Loucy (cell line): ENCODE measurements at regions not wholly inside any gene's neighbourhood (a gene's known extent, or its start where the extent isn't known, plus 50 kb on each side); places are given as distances from the start of the nearest gene placed in this dataset.

ENCODE experiments used
- H2AFZ ChIP-seq: fragments of 200-600 bp; sonication (generic); 2 replicates; pipeline ENCODE4 v1.6.0; 2016; ENCODE audit warnings: antibody characterized with exemption, mild to moderate bottlenecking, low read length, moderate library complexity
- H3F3A ChIP-seq: fragments of 200-600 bp; 2 replicates; pipeline ENCODE4 v1.6.0; 2016; ENCODE audit warnings: antibody characterized with exemption, low read depth, mild to moderate bottlenecking
- H3K27me3 ChIP-seq: fragments of 200-600 bp; sonication (generic); 2 replicates; pipeline ENCODE4 v1.6.1; 2014; ENCODE audit warnings: low read length, mild to moderate bottlenecking; ENCODE audit not compliant: insufficient read depth, poor library complexity, severe bottlenecking
- H3K36me3 ChIP-seq: fragments of 200-600 bp; sonication (generic); 2 replicates; pipeline ENCODE4 v1.6.1; 2016; ENCODE audit warnings: low read length; ENCODE audit not compliant: insufficient read depth
- H3K4me1 ChIP-seq: fragments of 200-600 bp; sonication (generic); 2 replicates; pipeline ENCODE4 v1.5.1; 2014; ENCODE audit warnings: low read length, mild to moderate bottlenecking; ENCODE audit not compliant: insufficient read depth, poor library complexity, severe bottlenecking
- H3K4me2 ChIP-seq: fragments of 200-600 bp; sonication (generic); 2 replicates; pipeline ENCODE4 v1.6.0; 2014; ENCODE audit warnings: antibody characterized with exemption, low read length, low read depth, mild to moderate bottlenecking; ENCODE audit not compliant: poor library complexity, severe bottlenecking
- H3K4me3 ChIP-seq: fragments of 200-600 bp; sonication (generic); 2 replicates; pipeline ENCODE4 v1.5.1; 2014; ENCODE audit warnings: low read length, mild to moderate bottlenecking, mixed read lengths; ENCODE audit not compliant: poor library complexity, severe bottlenecking
- H3K79me2 ChIP-seq: fragments of 200-600 bp; sonication (generic); 2 replicates; pipeline ENCODE4 v1.6.1; 2014; ENCODE audit warnings: low read length; ENCODE audit not compliant: insufficient read depth
- H3K9ac ChIP-seq: fragments of 200-600 bp; sonication (generic); 2 replicates; pipeline ENCODE4 v1.6.0; 2014; ENCODE audit warnings: mild to moderate bottlenecking, low read depth, low read length, moderate library complexity; ENCODE audit not compliant: poor library complexity, severe bottlenecking
- H3K9me2 ChIP-seq: fragments of 200-600 bp; sonication (generic); replicated peaks from 2 replicates; pipeline ENCODE4 v1.6.1; 2016; ENCODE audit warnings: low read depth, low read length, mixed read lengths
- H3K9me3 ChIP-seq: fragments of 200-600 bp; sonication (generic); 2 replicates; pipeline ENCODE4 v1.6.1; 2014; ENCODE audit warnings: mild to moderate bottlenecking, antibody characterized with exemption, low read length, low read depth; ENCODE audit not compliant: insufficient read depth
- H4K20me1 ChIP-seq: fragments of 200-600 bp; sonication (generic); 2 replicates; pipeline ENCODE4 v1.6.0; 2014; ENCODE audit warnings: antibody characterized with exemption, low read length, mild to moderate bottlenecking; ENCODE audit not compliant: insufficient read depth, poor library complexity, severe bottlenecking
- EZH2phosphoT487 ChIP-seq: fragments of 200-600 bp; IDR thresholded peaks from 2 replicates; pipeline ENCODE4 v1.6.1; 2018; ENCODE audit warnings: antibody characterized with exemption, mild to moderate bottlenecking, moderate library complexity, borderline replicate concordance
- TF ChIP-seq, protein P1 (sequence below): fragments of 200-600 bp; sonication (generic); conservative IDR thresholded peaks from 2 replicates; pipeline ENCODE4 v1.5.1; 2014; ENCODE audit warnings: mild to moderate bottlenecking, antibody characterized with exemption, low read length

DNA sequence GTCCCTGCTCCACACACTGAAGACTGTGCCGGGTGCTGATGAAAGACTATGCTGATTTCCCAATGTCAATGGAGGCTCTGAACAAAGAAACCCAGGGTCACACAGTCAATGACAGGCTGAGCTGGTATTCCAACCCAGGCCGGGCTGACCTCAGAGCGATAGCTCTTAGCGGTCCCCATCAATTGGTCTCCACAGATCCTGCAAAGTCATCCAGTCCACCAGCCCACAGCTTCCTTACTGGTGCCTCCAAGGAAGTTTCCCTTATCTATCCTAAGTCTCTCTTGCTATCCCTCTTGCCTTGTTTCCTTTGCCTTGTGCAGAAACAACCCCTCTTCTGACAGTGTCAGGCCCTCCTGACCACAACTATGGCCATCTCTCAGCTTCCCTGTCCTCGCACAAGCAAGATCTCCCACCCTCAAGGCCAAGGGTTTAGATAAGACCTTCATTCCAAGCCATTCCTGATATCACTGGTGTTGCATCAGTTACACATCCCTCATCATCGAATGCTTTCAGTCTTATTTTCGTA, 52.7 kb upstream of the KSR1 start:
- Histone ChIP-seq H3K4me3 (no peak overlapping the region), H3K4me2 (no peak overlapping the region), H3K4me1 (no peaks in the 10 kb centered on the region), H3K36me3 (no peaks in the 10 kb centered on the region), H3K9me2 (no peaks in the 10 kb centered on the region), H3K79me2 (no peaks in the 10 kb centered on the region), H3F3A (no peaks in the 10 kb centered on the region), H4K20me1 (no peaks in the 10 kb centered on the region), H3K27me3 (no peaks in the 10 kb centered on the region), H2AFZ (no peak overlapping the region), H3K9me3 (no peaks in the 10 kb centered on the region), H3K9ac (no peak overlapping the region)
- TF ChIP-seq, protein P1, sequence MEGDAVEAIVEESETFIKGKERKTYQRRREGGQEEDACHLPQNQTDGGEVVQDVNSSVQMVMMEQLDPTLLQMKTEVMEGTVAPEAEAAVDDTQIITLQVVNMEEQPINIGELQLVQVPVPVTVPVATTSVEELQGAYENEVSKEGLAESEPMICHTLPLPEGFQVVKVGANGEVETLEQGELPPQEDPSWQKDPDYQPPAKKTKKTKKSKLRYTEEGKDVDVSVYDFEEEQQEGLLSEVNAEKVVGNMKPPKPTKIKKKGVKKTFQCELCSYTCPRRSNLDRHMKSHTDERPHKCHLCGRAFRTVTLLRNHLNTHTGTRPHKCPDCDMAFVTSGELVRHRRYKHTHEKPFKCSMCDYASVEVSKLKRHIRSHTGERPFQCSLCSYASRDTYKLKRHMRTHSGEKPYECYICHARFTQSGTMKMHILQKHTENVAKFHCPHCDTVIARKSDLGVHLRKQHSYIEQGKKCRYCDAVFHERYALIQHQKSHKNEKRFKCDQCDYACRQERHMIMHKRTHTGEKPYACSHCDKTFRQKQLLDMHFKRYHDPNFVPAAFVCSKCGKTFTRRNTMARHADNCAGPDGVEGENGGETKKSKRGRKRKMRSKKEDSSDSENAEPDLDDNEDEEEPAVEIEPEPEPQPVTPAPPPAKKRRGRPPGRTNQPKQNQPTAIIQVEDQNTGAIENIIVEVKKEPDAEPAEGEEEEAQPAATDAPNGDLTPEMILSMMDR: no peak
- no peak for TF ChIP-seq EZH2phosphoT487

DNA sequence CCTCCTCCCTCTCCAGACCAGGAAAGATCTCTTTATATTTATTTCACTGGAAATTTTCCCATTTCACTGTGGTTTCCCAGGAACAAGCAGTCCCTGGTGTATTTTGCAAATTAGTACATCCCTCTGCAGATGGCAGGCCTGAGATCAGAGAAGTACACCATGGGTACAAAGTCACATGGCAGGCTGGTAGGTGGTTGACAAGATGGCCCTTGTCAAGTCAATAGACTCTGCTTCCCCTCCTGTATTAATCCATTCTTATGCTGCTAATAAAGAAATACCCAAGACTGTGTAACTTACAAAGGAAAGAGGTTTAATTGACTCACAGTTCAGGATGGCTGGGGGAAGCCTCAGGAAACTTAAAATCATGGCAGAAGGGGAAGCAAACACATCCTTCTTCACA, 51.6 kb upstream of the KSR1 start:
- H3F3A ChIP-seq: no peaks in the 10 kb centered on the region
- TF ChIP-seq, protein P1: no peak
- no peak for TF ChIP-seq EZH2phosphoT487
- no peak overlapping the region for H2AFZ ChIP-seq
- no peaks in the 10 kb centered on the region for H3K79me2 ChIP-seq
- no peaks in the 10 kb centered on the region for H3K27me3 ChIP-seq
- H3K9ac ChIP-seq: no peak overlapping the region
- H3K4me1 ChIP-seq: no peaks in the 10 kb centered on the region
- H3K9me3 ChIP-seq: no peaks in the 10 kb centered on the region
- no peak overlapping the region for H3K4me2 ChIP-seq
- H4K20me1 ChIP-seq: no peaks in the 10 kb centered on the region
- no peaks in the 10 kb centered on the region for H3K36me3 ChIP-seq
- H3K4me3 ChIP-seq: no peak overlapping the region
- H3K9me2 ChIP-seq: no peaks in the 10 kb centered on the region
